NT2/D1 (cell line): ENCODE measurements at regions not wholly inside any gene's neighbourhood (a gene's known extent, or its start where the extent isn't known, plus 50 kb on each side); places are given as distances from the start of the nearest gene placed in this dataset.

Source experiments
- SUZ12 ChIP-seq: IDR thresholded peaks from 2 replicates; pipeline ENCODE4 v1.6.1; 2011; ENCODE audit not compliant: insufficient read length, insufficient read depth; ENCODE audit errors: extremely low read depth
- YY1 ChIP-seq: IDR thresholded peaks from 2 replicates; pipeline ENCODE4 v1.6.1; 2011; ENCODE audit not compliant: insufficient read length, insufficient read depth
- ZNF274 ChIP-seq: IDR thresholded peaks from 2 replicates; pipeline ENCODE4 v1.6.1; 2011; ENCODE audit warnings: mild to moderate bottlenecking, low read depth, low read length

GRCh38 chr7:114242992-114243507 is 171.6 kb upstream of the FOXP2 start:
- TF ChIP-seq ZNF274 (no peak), SUZ12 (no peak), YY1 (no peak)
